H1 (cell line): ENCODE measurements at regions not wholly inside any gene's neighbourhood (a gene's known extent, or its start where the extent isn't known, plus 50 kb on each side); places are given as distances from the start of the nearest gene placed in this dataset.

Source experiments
- CTCF ChIA-PET: fragments of 300-600 bp; sonication (Branson Sonifier 250); formaldehyde crosslinking; loops from one replicate; lab custom pipeline; 2021; ENCODE audit not compliant: partially characterized antibody; lab: Charles Lee
- POLR2A ChIA-PET: fragments of 300-600 bp; sonication (Branson Sonifier 250); formaldehyde crosslinking; loops from one replicate; lab custom pipeline; 2021; ENCODE audit warnings: inconsistent platforms; ENCODE audit not compliant: partially characterized antibody; lab: Charles Lee
- DNase-seq, 2 experiments: peaks; one replicate each; pipeline versions ENCODE4 v3.0.0 to v3.0.0-alpha.2; 2010 to 2022; ENCODE audit warnings: low spot score in 2 of 2, low read depth in 1 of 2, mixed read lengths in 1 of 2
- FAIRE-seq: peaks from 2 replicates; lab custom pipeline; 2011; peaks lifted over from hg19 to GRCh38; lab: Jason Lieb, UNC
- H2AFZ ChIP-seq: 2 replicates; pipeline ENCODE4 v1.8.1; 2012; ENCODE audit warnings: low read length, inconsistent platforms
- H2AK5ac ChIP-seq: 2 replicates; pipeline ENCODE4 v1.6.1; 2013; ENCODE audit warnings: low read depth, low read length
- H2BK120ac ChIP-seq: replicated peaks from 2 replicates; pipeline ENCODE3; 2013; ENCODE audit warnings: low read depth, low read length, inconsistent platforms
- H2BK12ac ChIP-seq: 2 replicates; pipeline ENCODE4 v1.6.1; 2013; ENCODE audit warnings: low read depth, low read length
- H2BK15ac ChIP-seq: 2 replicates; pipeline ENCODE4 v1.6.1; 2013; ENCODE audit warnings: low read length
- H2BK20ac ChIP-seq: 2 replicates; pipeline ENCODE4 v1.6.1; 2013; ENCODE audit warnings: low read length
- H2BK5ac ChIP-seq: 2 replicates; pipeline ENCODE4 v1.6.1; 2013; ENCODE audit warnings: low read depth, low read length
- H3K14ac ChIP-seq: 2 replicates; pipeline ENCODE4 v1.6.1; 2013; ENCODE audit warnings: inconsistent platforms; ENCODE audit not compliant: insufficient read length
- H3K18ac ChIP-seq: 2 replicates; pipeline ENCODE4 v1.6.1; 2013; ENCODE audit warnings: low read length; ENCODE audit errors: extremely low read depth
- H3K23ac ChIP-seq: 2 replicates; pipeline ENCODE4 v1.6.1; 2013; ENCODE audit warnings: inconsistent platforms; ENCODE audit not compliant: insufficient read length
- H3K23me2 ChIP-seq: 2 replicates; pipeline ENCODE4 v1.6.1; 2013; ENCODE audit warnings: low read depth, low read length
- H3K27ac ChIP-seq: 2 replicates; pipeline ENCODE4 v1.6.1; 2011; ENCODE audit warnings: low read depth, low read length, inconsistent platforms
- H3K27me3 ChIP-seq, 4 experiments: replicated peaks in 1 of 4; 1 replicate in 1 of 4; 2 replicates in 3 of 4; pipeline versions ENCODE4 v1.6.1 to v1.8.1; 2011 to 2013; ENCODE audit warnings: low read length in 3 of 4, mild to moderate bottlenecking in 3 of 4, inconsistent platforms in 2 of 4, mixed read lengths in 2 of 4, moderate library complexity in 1 of 4; ENCODE audit not compliant: control insufficient read depth in 3 of 4, insufficient read depth in 3 of 4; ENCODE audit errors: extremely low read depth in 1 of 4
- H3K36me3 ChIP-seq, 4 experiments: 2 replicates each; pipeline versions ENCODE4 v1.6.1 to v1.8.1; 2011 to 2013; ENCODE audit warnings: mild to moderate bottlenecking in 4 of 4, low read length in 3 of 4, moderate library complexity in 2 of 4, control low read depth in 1 of 4, inconsistent platforms in 1 of 4; ENCODE audit not compliant: insufficient read depth in 4 of 4, control insufficient read depth in 2 of 4
- H3K4ac ChIP-seq: replicated peaks from 2 replicates; pipeline ENCODE3; 2013; ENCODE audit warnings: low read length, low read depth, mixed read lengths, inconsistent platforms; ENCODE audit not compliant: insufficient read length
- H3K4me1 ChIP-seq, 4 experiments: replicated peaks in 1 of 4; 1 replicate in 1 of 4; 2 replicates in 3 of 4; pipeline versions ENCODE4 v1.6.1 to v1.8.1; 2011 to 2013; ENCODE audit warnings: low read length in 3 of 4, inconsistent platforms in 2 of 4, mixed read lengths in 1 of 4; ENCODE audit not compliant: insufficient read depth in 4 of 4, control insufficient read depth in 3 of 4
- H3K4me2 ChIP-seq, 2 experiments: 2 replicates each; pipeline versions ENCODE4 v1.6.1 to v1.8.1; 2011 to 2013; ENCODE audit warnings: low read depth in 2 of 2, low read length in 2 of 2, control low read depth in 1 of 2, inconsistent platforms in 1 of 2, mild to moderate bottlenecking in 1 of 2; ENCODE audit not compliant: insufficient read depth in 1 of 2
- H3K4me3 ChIP-seq, 4 experiments: fragments of 200-600, 300-600 bp in 1 of 4; sonication (generic), shearing (Covaris generic), sonication (Bioruptor Twin) in 1 of 4; 2 replicates each; pipeline versions ENCODE4 v1.5.1 to v1.8.1; 2011 to 2016; ENCODE audit warnings: low read length in 4 of 4, low read depth in 3 of 4, control low read depth in 2 of 4, inconsistent platforms in 2 of 4, mild to moderate bottlenecking in 2 of 4, mixed read lengths in 1 of 4, moderate library complexity in 1 of 4; ENCODE audit not compliant: insufficient read depth in 2 of 4; ENCODE audit errors: extremely low read depth in 1 of 4
- H3K56ac ChIP-seq: replicated peaks from 2 replicates; pipeline ENCODE3; 2013; ENCODE audit warnings: low read depth, mild to moderate bottlenecking, mixed read lengths, low read length, inconsistent platforms; ENCODE audit not compliant: insufficient read length
- H3K79me1 ChIP-seq: 2 replicates; pipeline ENCODE4 v1.6.1; 2013; ENCODE audit warnings: low read depth, low read length, control low read depth
- H3K79me2 ChIP-seq, 2 experiments: 2 replicates each; pipeline versions ENCODE4 v1.6.1 to v1.8.1; 2012 to 2013; ENCODE audit warnings: low read length in 2 of 2, mild to moderate bottlenecking in 2 of 2, inconsistent platforms in 1 of 2; ENCODE audit not compliant: insufficient read depth in 2 of 2, control insufficient read depth in 1 of 2
- H3K9ac ChIP-seq, 4 experiments: replicated peaks in 1 of 4; 1 replicate in 1 of 4; 2 replicates in 3 of 4; pipeline versions ENCODE4 v1.6.1 to v1.8.1; 2011 to 2013; ENCODE audit warnings: low read depth in 3 of 4, low read length in 3 of 4, control low read depth in 2 of 4, mild to moderate bottlenecking in 2 of 4, moderate library complexity in 2 of 4, inconsistent platforms in 1 of 4; ENCODE audit errors: extremely low read depth in 1 of 4
- H3K9me3 ChIP-seq, 2 experiments: 2 replicates each; pipeline versions ENCODE4 v1.6.1 to v1.8.1; 2012 to 2013; ENCODE audit warnings: mild to moderate bottlenecking in 2 of 2, moderate library complexity in 2 of 2, control low read depth in 1 of 2, inconsistent platforms in 1 of 2, low read depth in 1 of 2, low read length in 1 of 2, mixed read lengths in 1 of 2; ENCODE audit not compliant: insufficient read depth in 2 of 2
- H4K20me1 ChIP-seq, 2 experiments: replicated peaks in 1 of 2; 2 replicates each; pipeline versions ENCODE3 to v1.8.1; 2011 to 2013; ENCODE audit warnings: inconsistent platforms in 2 of 2, low read length in 2 of 2, mild to moderate bottlenecking in 1 of 2; ENCODE audit not compliant: insufficient read depth in 2 of 2, control insufficient read depth in 1 of 2
- H4K5ac ChIP-seq: 2 replicates; pipeline ENCODE4 v1.6.1; 2013; ENCODE audit warnings: low read length, low read depth, mixed read lengths, inconsistent platforms; ENCODE audit not compliant: insufficient read length
- H4K8ac ChIP-seq: 2 replicates; pipeline ENCODE4 v1.8.0; 2013; ENCODE audit warnings: mild to moderate bottlenecking, moderate library complexity, low read length, inconsistent platforms; ENCODE audit not compliant: insufficient read depth; ENCODE audit errors: extremely low read depth
- H4K91ac ChIP-seq: replicated peaks from 2 replicates; pipeline ENCODE3; 2013; ENCODE audit warnings: low read length, mixed read lengths, inconsistent platforms; ENCODE audit not compliant: insufficient read length
- SIN3A ChIP-seq, 2 experiments: IDR thresholded peaks in 1 of 2; conservative IDR thresholded peaks in 1 of 2; 2 replicates each; pipeline ENCODE4 v1.6.1; 2011 to 2012; ENCODE audit warnings: low read length in 2 of 2, improper control_type of control experiment in 1 of 2, low read depth in 1 of 2, mild to moderate bottlenecking in 1 of 2
- TCF12 ChIP-seq: IDR thresholded peaks from 2 replicates; pipeline ENCODE4 v1.6.1; 2011; ENCODE audit warnings: low read depth, mild to moderate bottlenecking, low read length
- WGBS, 2 experiments: shearing (Covaris generic) in 1 of 2; methylation state at CpG; one replicate each; pipeline versions ENCODE4 v1.1.6 to v1.1.7; 2013 to 2015; ENCODE audit warnings: low lambda C conversion rate in 2 of 2, mixed read lengths in 2 of 2, inconsistent platforms in 1 of 2, low coverage in 1 of 2, missing lambda C conversion rate in 1 of 2; ENCODE audit not compliant: insufficient replicate concordance in 2 of 2, insufficient coverage in 1 of 2, insufficient read length in 1 of 2; ENCODE audit errors: extremely low coverage in 1 of 2, missing lambda C conversion rate in 1 of 2; 5-methylcytosine and 5-hydroxymethylcytosine counted together

DNA sequence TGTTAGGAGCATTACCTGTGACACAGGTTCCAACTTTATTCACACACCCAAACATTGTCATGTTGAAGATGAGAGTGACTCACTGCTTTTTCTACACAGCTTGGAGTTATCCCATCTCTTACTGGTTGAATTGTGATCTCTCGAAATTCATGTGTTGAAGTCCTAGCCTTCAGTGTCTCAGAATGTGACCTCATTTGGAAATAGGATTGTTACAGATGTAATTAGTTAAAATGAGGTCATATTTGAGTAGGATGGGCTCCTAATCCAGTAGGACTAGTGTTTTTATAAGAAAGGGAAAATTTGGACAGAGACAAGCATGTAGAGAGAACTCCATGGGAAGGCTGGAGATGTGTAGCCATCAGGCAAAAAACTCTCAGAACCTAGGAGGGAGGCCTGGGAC is 142.5 kb downstream of the POSTN start:
- Histone ChIP-seq H2BK12ac (no peak overlapping the region), H2BK15ac (no peak overlapping the region), H2BK120ac (no peak overlapping the region), H3K9ac (no peak overlapping the region), H3K9me3 (no peaks in the 10 kb centered on the region; a peak in 1 of 4 replicates), H4K20me1 (no peaks in the 10 kb centered on the region), H3K23ac (no peak overlapping the region), H3K36me3 (no peaks in the 10 kb centered on the region), H3K27ac (no peak overlapping the region), H3K56ac (no peak overlapping the region), H3K4ac (no peak overlapping the region), H4K5ac (no peak overlapping the region), H3K4me1 (no peaks in the 10 kb centered on the region), H4K91ac (no peak overlapping the region), H3K4me3 (no peak overlapping the region), H4K8ac (no peak overlapping the region), H2AFZ (no peak overlapping the region), H3K79me1 (no peaks in the 10 kb centered on the region), H2BK20ac (no peak overlapping the region), H2AK5ac (no peak overlapping the region), H2BK5ac (no peak overlapping the region), H3K79me2 (no peaks in the 10 kb centered on the region), H3K23me2 (no peaks in the 10 kb centered on the region), H3K4me2 (no peak overlapping the region), H3K14ac (no peak overlapping the region), H3K27me3 (peaks cover 0 to 1% (median 0%) of the 10 kb centered on the region in 4 experiments; a peak in 1 of 7 replicates), H3K18ac (no peak overlapping the region)
- POLR2A ChIA-PET = no interaction called here
- TF ChIP-seq TCF12 (no peak), SIN3A (conservative IDR thresholded peaks at IDR 0.05 in 1 of 2, IDR thresholded peaks at IDR 0.05 in 1 of 2; ENCODE audit: low read depth in 1 of 2, low read length in 2 of 2) (no peak)
- no peak for DNase-seq
- CTCF ChIA-PET = interaction anchor here (1.1 kb wide), 1 partner anchor 28 kb away, joined by 3 read pairs; no protein-coding TSS in a partner anchor
- FAIRE-seq = no peak
- WGBS, 2 experiments = 95% methylated on average over 1 of the region's 1 CpG; no CpG with 5 or more reads in 1 of the 2 experiments
